ENCODE measurements at regions not wholly inside any gene's neighbourhood (a gene's known extent, or its start where the extent isn't known, plus 50 kb on each side); places are given as distances from the start of the nearest gene placed in this dataset.

DNA sequence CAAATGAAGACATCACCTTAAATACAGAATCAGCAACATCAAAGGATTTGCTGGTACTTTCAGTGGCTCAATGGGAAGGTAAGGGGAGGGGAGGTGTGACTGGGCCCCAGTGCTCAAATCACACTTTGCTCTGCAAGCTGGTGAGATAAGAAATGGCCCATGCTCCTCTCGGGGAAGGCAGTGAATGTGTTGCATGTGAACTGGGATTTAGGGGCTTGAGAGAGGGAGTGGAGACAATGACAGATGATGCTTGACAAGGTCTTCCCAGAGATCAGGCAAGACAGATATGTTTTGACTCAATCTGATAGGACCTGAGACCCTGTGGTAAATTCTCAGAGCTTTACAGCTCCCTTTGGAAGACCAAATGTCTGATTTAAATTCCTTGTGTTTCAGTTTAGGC is 233.0 kb upstream of the PROK2 start:
- no peak for TF ChIP-seq EZH2 (IDR thresholded peaks at IDR 0.05; ENCODE audit: borderline replicate concordance, low read depth, low read length, poor library complexity, severe bottlenecking)
- TF ChIP-seq, protein P1, sequence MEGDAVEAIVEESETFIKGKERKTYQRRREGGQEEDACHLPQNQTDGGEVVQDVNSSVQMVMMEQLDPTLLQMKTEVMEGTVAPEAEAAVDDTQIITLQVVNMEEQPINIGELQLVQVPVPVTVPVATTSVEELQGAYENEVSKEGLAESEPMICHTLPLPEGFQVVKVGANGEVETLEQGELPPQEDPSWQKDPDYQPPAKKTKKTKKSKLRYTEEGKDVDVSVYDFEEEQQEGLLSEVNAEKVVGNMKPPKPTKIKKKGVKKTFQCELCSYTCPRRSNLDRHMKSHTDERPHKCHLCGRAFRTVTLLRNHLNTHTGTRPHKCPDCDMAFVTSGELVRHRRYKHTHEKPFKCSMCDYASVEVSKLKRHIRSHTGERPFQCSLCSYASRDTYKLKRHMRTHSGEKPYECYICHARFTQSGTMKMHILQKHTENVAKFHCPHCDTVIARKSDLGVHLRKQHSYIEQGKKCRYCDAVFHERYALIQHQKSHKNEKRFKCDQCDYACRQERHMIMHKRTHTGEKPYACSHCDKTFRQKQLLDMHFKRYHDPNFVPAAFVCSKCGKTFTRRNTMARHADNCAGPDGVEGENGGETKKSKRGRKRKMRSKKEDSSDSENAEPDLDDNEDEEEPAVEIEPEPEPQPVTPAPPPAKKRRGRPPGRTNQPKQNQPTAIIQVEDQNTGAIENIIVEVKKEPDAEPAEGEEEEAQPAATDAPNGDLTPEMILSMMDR (conservative IDR thresholded peaks at IDR 0.05; ENCODE audit: low read depth, low read length), result no peak
